HT-29 (cell line): ENCODE measurements at regions not wholly inside any gene's neighbourhood (a gene's known extent, or its start where the extent isn't known, plus 50 kb on each side); places are given as distances from the start of the nearest gene placed in this dataset.
"Not testable (repeated sequence)": the region's sequence is repeated elsewhere in the genome, so short reads cannot be mapped to it uniquely, and the experiment has no call there.

ENCODE experiments used
- DNase-seq: peaks from one replicate; pipeline ENCODE4 v3.0.0-alpha.2; 2015; ENCODE audit warnings: low spot score

DNA sequence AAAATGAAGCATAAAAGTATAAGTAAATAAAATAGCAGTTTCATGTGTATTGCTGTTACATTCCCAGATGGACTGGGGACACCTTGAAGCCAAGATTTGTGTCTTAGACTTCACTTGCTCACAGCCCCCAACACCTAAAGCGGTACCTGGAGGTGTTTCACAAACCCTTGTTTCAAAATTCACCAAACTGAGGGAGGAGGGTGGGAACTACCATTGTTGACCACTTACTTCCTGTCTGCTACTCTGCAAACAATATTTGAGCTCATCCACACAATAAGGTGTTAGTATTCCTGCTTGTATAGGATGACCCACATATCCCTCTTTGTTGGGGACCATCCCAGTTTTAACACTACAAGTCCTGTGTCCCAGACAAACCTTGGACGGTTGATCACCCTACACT, 115.9 kb upstream of the SYT6 start:
- DNase-seq = no peak

GRCh38 chr1:114263343-114263742, 109.7 kb upstream of the SYT6 start:
- no peak for DNase-seq

DNA sequence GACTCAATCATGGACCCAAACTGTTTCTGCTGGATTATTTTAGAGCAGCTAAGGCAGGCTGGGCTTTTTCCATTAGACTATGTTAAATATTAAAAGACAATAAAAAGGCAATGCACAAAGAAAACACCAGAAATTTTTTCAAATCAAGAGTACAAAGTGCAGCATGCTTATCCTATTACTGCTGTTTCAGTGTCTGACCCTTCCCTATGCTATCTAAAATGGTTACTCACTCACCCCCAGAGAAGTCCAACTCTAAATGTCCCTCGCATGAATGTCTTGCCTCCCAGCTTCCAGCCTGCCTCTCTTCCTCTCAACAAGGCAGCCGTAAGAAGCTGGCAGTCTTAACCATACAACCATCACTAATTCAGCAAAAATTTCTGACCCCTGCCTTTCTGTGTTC, 108.7 kb upstream of the SYT6 start:
- no peak for DNase-seq

GRCh38 chr1:114260805-114261484, 107.3 kb upstream of the SYT6 start:
- DNase-seq = no peak

DNA sequence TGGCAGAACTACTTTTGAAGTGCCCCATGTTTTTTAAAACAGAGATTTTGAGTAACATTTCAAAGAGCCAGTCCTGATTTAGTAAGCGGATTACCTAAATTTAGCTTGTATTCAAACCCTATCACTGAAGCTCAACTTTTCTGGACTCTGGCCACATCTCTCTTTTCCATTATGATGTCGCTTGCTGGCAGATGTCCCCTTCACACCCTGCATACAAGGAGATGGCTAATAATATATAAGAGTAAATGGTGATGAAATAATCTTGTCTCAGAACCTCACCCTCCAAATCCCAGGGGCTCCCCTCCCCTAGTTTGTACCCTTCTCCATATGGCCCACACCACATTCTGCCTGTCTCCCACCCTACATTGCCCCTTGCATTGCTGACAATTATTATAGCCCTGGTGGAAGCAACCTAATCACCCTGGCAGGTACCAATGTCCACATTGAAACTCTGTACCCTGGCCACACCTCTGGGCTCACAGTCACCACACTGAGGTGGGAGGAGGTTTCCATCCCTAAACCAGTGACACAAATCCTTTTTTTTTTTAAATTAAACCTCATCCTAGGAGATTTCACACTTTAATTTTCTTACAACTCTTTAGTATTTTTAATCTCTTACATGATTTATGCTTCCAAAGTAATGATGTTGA, 106.0 kb upstream of the SYT6 start:
- no peak for DNase-seq

- DNase-seq = no peak
These were observed 105.0 kb upstream of the SYT6 start for GRCh38 chr1:114258633-114259032.

GRCh38 chr1:114258074-114258473, 104.4 kb upstream of the SYT6 start:
- DNase-seq = no peak

DNA sequence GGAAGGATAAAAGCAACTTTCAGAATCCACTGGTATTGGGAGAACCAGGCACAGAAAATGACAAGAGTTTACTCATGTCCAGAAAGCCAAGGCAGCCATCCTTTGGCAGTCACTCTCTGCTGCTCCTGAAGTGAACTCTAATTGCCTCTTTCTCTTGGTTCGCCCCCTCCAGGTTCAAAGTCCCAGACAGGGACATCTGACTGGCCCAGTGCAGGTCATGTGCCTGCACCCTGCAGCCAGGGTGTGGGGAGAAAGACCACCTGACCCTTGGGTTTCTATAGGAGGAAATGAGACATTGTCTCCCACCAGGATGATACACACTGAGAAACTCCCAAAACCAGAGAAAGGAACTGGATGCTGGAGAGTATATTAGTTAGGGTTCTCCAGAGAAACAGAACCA, 103.9 kb upstream of the SYT6 start:
- no peak for DNase-seq

- no peak for DNase-seq
These were observed 100.2 kb upstream of the SYT6 start for GRCh38 chr1:114253900-114254299.

- DNase-seq = no peak
These were observed 97.9 kb upstream of the SYT6 start for GRCh38 chr1:114251573-114251939.

GRCh38 chr1:114250683-114251572, 97.3 kb upstream of the SYT6 start:
- no peak for DNase-seq

DNA sequence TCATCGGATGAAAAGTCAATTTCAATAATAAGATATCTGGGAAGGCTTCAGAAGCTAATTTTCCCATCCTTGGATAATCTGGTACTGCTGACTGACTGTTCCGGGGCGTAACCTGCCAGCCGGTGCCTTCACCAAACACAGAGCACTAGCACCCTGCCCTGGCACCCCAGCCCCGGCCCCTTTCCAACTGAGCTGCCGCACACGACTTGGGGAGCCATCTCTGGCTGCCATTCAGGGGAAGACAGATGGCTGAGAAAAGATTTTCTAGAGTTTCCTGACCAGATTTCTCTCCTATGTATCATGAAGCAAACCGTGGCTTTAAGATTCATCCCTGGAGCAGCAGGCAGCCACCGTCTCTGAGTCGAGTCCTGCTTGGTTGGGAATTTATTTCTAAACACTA, 96.0 kb upstream of the SYT6 start:
- DNase-seq = no peak

GRCh38 chr1:114248162-114248561, 94.5 kb upstream of the SYT6 start:
- no peak for DNase-seq

GRCh38 chr1:114242531-114243210, 89.0 kb upstream of the SYT6 start:
- DNase-seq = not testable (repeated sequence)

DNA sequence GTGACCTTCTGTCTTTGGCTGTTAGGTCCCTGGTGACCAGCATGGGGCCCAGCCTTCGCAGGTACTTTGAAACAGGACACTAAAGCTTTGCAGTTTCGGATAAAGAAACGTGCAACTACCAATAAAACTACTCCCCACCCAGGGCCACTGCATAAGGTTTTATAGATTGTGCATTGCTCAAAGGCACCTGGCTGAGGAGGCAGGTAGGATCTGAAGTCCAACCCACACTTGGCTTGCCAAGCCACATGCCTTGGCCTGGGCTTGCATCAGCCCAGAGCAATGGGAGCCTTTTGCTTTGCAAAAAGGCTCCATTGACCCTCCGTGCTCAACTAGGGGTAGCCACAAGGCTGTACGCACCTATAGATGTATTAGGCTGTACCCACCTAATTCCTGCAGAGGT, 84.4 kb upstream of the SYT6 start:
- DNase-seq = no peak

DNA sequence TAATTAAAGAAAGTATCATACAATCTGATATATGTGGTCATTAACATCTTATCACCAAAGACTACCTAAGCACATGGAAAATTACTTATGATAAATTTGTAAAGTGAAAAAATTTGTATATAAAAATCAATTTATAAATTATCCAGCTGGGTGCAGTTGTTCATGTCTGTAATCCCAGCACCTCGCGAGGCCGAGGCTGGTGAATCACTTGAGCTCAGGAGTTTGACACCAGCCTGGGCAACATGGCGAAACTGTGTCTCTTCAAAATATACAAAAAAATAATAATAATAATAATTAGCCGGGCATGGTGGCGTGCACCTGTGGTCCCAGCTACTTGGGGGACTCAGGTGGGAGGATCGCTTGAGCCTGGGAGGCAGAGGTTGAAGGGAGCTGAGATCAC, 82.8 kb upstream of the SYT6 start:
- DNase-seq = no peak

- no peak for DNase-seq
These were observed 82.3 kb upstream of the SYT6 start for GRCh38 chr1:114235960-114236359.

GRCh38 chr1:114235281-114235680, 81.6 kb upstream of the SYT6 start:
- no peak for DNase-seq

- no peak for DNase-seq
These were observed 80.9 kb upstream of the SYT6 start for GRCh38 chr1:114234408-114235124.

DNA sequence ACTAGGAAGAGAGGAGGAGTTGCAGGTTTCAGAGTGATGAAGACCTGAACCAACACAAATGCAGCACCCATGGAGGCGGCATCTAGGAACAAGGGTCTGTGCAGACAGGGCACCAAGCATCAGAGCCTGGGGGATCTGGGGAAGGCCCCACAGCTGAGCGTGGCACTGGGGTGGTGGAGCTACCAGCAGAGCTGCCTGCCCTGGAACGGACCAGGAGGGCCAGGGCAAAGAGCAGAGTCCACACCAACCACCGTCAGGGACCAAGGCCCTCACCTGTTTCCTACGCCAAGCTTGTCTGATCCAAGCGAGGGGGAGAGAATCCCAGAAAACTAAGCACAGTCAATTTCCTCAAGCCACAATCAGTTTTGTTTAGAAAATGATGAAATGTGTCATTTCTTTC, 79.0 kb upstream of the SYT6 start:
- DNase-seq = no peak

GRCh38 chr1:114231301-114231700, 77.6 kb upstream of the SYT6 start:
- DNase-seq = no peak
